ENCODE measurements at regions not wholly inside any gene's neighbourhood (a gene's known extent, or its start where the extent isn't known, plus 50 kb on each side); places are given as distances from the start of the nearest gene placed in this dataset.

GRCh38 chr6:47970826-47971225, 140.2 kb downstream of the PTCHD4 start:
- TF ChIP-seq CTCF (IDR thresholded peaks at IDR 0.05): no peak
- TF ChIP-seq POLR2A (IDR thresholded peaks at IDR 0.05): no peak
